Activated T-cell treated with anti-CD3 and anti-CD28 coated beads, Interleukin-2, amount 50 U/mL, for 4 hours (primary cell): ENCODE measurements at regions not wholly inside any gene's neighbourhood (a gene's known extent, or its start where the extent isn't known, plus 50 kb on each side); places are given as distances from the start of the nearest gene placed in this dataset.

Experiments used
- ATAC-seq, 2 donors: fragments of 200-7000 bp; cut with Tn5 transposase; one replicate each; pipeline ENCODE4 v1.10.0; 2021
- DNase-seq: peaks from one replicate; pipeline ENCODE4 v3.0.0-alpha.2; 2020
- H3K27me3 Mint-ChIP-seq: one replicate; pipeline ENCODE4 v1.8.0; 2021; ENCODE audit warnings: low read depth, mixed read lengths
- H3K36me3 Mint-ChIP-seq: one replicate; pipeline ENCODE4 v1.8.0; 2022; ENCODE audit warnings: mixed read lengths; ENCODE audit not compliant: insufficient read depth
- H3K4me1 Mint-ChIP-seq: one replicate; pipeline ENCODE4 v1.8.0; 2021; ENCODE audit warnings: low read depth, mixed read lengths
- H3K4me3 Mint-ChIP-seq: one replicate; pipeline ENCODE4 v1.8.0; 2021; ENCODE audit warnings: mild to moderate bottlenecking, moderate library complexity, mixed read lengths
- H3K9me3 Mint-ChIP-seq: one replicate; pipeline ENCODE4 v1.8.0; 2021; ENCODE audit warnings: mixed read lengths

DNA sequence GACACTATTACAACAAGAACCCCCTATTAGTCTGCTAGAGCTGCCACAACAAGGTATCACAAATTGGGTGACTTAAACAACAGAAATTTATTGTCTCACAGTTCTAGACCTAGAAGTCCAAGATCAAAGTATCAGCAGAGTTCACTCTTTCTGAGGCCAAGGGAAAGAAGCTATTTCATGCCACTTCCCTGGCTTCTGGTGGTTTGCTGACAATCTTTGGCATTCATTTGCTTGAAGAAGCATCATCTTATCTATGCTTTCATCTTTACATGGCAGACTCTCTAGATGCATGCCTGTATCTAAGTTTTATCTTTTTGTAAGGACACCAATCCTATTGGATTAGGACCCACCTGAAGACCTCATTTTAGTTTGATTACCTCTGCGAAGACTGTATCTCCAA lies 296.8 kb upstream of the MARCKS start:
- no peak for ATAC-seq
- Mint-ChIP-seq H3K36me3 (no peaks in the 10 kb centered on the region), H3K9me3 (no peaks in the 10 kb centered on the region), H3K4me3 (no peak overlapping the region), H3K27me3 (no peaks in the 10 kb centered on the region), H3K4me1 (no peaks in the 10 kb centered on the region)
- DNase-seq: no peak

GRCh38 chr6:113560908-113561307 lies 296.2 kb upstream of the MARCKS start:
- H3K9me3 Mint-ChIP-seq: no peaks in the 10 kb centered on the region
- H3K4me1 Mint-ChIP-seq: no peaks in the 10 kb centered on the region
- H3K27me3 Mint-ChIP-seq: no peaks in the 10 kb centered on the region
- no peaks in the 10 kb centered on the region for H3K36me3 Mint-ChIP-seq
- no peak for DNase-seq
- no peak for ATAC-seq
- no peak overlapping the region for H3K4me3 Mint-ChIP-seq

GRCh38 chr6:113562248-113562647 lies 294.9 kb upstream of the MARCKS start:
- H3K4me3 Mint-ChIP-seq: no peak overlapping the region
- no peak for ATAC-seq
- H3K9me3 Mint-ChIP-seq: no peaks in the 10 kb centered on the region

GRCh38 chr6:113564371-113565171 lies 292.6 kb upstream of the MARCKS start:
- Mint-ChIP-seq H3K27me3 (no peaks in the 10 kb centered on the region), H3K4me1 (no peaks in the 10 kb centered on the region), H3K4me3 (no peak overlapping the region), H3K9me3 (no peaks in the 10 kb centered on the region), H3K36me3 (no peaks in the 10 kb centered on the region)
- ATAC-seq (no peak), DNase-seq (no peak)

More at GRCh38 chr6:113562248-113562647, 294.9 kb upstream of the MARCKS start:
- no peaks in the 10 kb centered on the region for H3K36me3 Mint-ChIP-seq
- no peak for DNase-seq
- H3K4me1 Mint-ChIP-seq: no peaks in the 10 kb centered on the region
- no peaks in the 10 kb centered on the region for H3K27me3 Mint-ChIP-seq

GRCh38 chr6:113565306-113565705 lies 291.8 kb upstream of the MARCKS start:
- no peaks in the 10 kb centered on the region for H3K36me3 Mint-ChIP-seq
- H3K4me1 Mint-ChIP-seq: no peaks in the 10 kb centered on the region
- H3K4me3 Mint-ChIP-seq: no peak overlapping the region
- no peak for DNase-seq
- no peaks in the 10 kb centered on the region for H3K27me3 Mint-ChIP-seq
- H3K9me3 Mint-ChIP-seq: no peaks in the 10 kb centered on the region
- no peak for ATAC-seq

DNA sequence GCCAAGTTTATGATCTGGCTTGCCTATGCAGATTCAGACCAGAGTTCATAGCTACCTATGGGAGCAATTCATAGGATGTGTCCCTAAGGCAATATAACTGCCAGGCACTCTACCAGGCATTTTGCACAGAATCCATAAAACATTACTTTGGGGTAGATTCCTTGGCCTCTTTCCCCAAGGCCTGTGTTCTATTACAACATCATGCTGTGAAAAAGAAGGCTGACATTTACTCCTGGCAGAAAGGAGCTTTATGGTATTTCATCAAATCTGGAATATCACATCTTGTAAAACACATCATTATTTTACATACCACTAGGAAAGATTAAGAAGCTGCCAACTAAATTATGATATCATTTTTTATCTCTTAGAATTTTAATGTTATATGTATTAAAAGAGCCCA lies 287.0 kb upstream of the MARCKS start:
- Mint-ChIP-seq H3K36me3 (no peaks in the 10 kb centered on the region), H3K4me1 (no peaks in the 10 kb centered on the region), H3K9me3 (peaks cover 3% of the 10 kb centered on the region), H3K27me3 (peaks cover 2% of the 10 kb centered on the region), H3K4me3 (no peak overlapping the region)
- ATAC-seq: no peak
- DNase-seq: no peak

GRCh38 chr6:113570641-113571040 lies 286.5 kb upstream of the MARCKS start:
- ATAC-seq (no peak), DNase-seq (no peak)
- Mint-ChIP-seq H3K27me3 (peaks cover 2% of the 10 kb centered on the region), H3K36me3 (no peaks in the 10 kb centered on the region), H3K4me3 (no peak overlapping the region), H3K9me3 (peaks cover 3% of the 10 kb centered on the region), H3K4me1 (no peaks in the 10 kb centered on the region)

- H3K4me1 Mint-ChIP-seq: no peaks in the 10 kb centered on the region
- DNase-seq (no peak), ATAC-seq (no peak)
- peaks cover 13% of the 10 kb centered on the region for H3K9me3 Mint-ChIP-seq
- H3K4me3 Mint-ChIP-seq: no peak overlapping the region
- peaks cover 2% of the 10 kb centered on the region for H3K27me3 Mint-ChIP-seq
- H3K36me3 Mint-ChIP-seq: no peaks in the 10 kb centered on the region
Measured at GRCh38 chr6:113574147-113574546, 283.0 kb upstream of the MARCKS start.

DNA sequence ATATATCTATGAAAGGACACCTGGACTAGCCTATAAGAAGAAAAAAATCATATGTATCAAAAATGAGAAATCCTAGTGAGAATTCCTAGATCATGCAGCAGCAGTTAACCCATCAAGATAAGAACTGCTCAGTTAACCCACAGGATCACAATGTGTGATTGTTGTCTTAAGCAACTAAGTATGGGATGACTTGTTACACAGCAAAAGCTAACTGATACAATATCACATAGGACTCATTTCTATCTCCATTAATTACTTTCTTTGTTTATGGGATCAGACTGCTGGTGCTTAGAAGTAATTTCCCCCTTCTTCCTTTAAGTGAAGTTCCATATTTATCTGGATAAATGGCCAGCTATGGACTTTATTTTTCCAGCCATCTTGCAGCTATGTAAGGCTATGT lies 280.8 kb upstream of the MARCKS start:
- H3K9me3 Mint-ChIP-seq: peaks cover 13% of the 10 kb centered on the region
- peaks cover 5% of the 10 kb centered on the region for H3K27me3 Mint-ChIP-seq
- no peak for DNase-seq
- no peaks in the 10 kb centered on the region for H3K4me1 Mint-ChIP-seq
- H3K4me3 Mint-ChIP-seq: no peak overlapping the region
- no peaks in the 10 kb centered on the region for H3K36me3 Mint-ChIP-seq
- ATAC-seq: no peak

DNA sequence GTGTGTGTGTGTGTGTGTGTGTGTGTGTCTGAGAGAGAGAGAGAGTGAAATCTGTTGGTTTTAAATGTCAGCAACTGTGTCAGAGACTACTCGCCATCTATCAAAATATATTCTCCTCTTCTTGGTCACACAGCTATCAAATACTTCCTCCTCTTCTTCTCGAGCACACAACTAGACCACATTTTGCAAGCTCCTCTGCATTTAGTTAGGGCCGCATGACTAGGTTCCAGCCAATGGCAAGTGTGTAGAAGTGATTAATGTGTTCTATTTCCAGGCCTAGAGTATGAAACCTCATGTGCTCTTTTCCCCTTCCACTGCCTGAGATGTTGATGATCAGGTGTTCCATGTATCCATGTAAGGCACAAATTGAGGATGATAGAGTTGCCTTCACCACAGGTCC lies 278.5 kb upstream of the MARCKS start:
- Mint-ChIP-seq H3K9me3 (peaks cover 9% of the 10 kb centered on the region), H3K4me1 (no peaks in the 10 kb centered on the region), H3K4me3 (no peak overlapping the region), H3K27me3 (peaks cover 5% of the 10 kb centered on the region), H3K36me3 (no peaks in the 10 kb centered on the region)
- ATAC-seq: no peak
- DNase-seq: no peak

DNA sequence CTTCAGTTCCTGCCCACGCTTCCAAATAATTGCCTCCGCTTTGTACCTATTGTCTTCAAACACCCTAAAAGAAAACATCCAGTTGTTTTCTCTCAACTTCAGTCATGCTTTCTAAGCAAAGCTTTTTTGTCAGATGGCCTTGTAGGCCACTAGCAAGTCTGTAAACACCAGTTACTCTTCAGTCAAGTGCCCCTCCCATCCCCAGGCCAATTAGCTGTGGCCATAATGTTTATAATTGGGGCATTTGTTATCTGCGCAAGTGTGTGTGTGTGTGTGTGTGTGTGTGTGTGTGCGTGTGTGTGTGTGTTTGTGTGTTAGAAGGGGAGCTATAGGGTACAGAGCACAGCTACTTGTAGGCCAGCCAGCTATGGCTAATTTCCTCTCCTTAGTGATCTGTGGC lies 272.4 kb upstream of the MARCKS start:
- H3K36me3 Mint-ChIP-seq: no peaks in the 10 kb centered on the region
- no peaks in the 10 kb centered on the region for H3K4me1 Mint-ChIP-seq
- H3K4me3 Mint-ChIP-seq: no peak overlapping the region
- H3K27me3 Mint-ChIP-seq: peaks cover 5% of the 10 kb centered on the region
- H3K9me3 Mint-ChIP-seq: no peaks in the 10 kb centered on the region
- DNase-seq (no peak), ATAC-seq (no peak)

GRCh38 chr6:113585246-113585645 lies 271.9 kb upstream of the MARCKS start:
- H3K4me3 Mint-ChIP-seq: no peak overlapping the region
- H3K9me3 Mint-ChIP-seq: no peaks in the 10 kb centered on the region
- H3K4me1 Mint-ChIP-seq: no peaks in the 10 kb centered on the region
- H3K36me3 Mint-ChIP-seq: no peaks in the 10 kb centered on the region
- DNase-seq (no peak), ATAC-seq (no peak)
- H3K27me3 Mint-ChIP-seq: peaks cover 3% of the 10 kb centered on the region

DNA sequence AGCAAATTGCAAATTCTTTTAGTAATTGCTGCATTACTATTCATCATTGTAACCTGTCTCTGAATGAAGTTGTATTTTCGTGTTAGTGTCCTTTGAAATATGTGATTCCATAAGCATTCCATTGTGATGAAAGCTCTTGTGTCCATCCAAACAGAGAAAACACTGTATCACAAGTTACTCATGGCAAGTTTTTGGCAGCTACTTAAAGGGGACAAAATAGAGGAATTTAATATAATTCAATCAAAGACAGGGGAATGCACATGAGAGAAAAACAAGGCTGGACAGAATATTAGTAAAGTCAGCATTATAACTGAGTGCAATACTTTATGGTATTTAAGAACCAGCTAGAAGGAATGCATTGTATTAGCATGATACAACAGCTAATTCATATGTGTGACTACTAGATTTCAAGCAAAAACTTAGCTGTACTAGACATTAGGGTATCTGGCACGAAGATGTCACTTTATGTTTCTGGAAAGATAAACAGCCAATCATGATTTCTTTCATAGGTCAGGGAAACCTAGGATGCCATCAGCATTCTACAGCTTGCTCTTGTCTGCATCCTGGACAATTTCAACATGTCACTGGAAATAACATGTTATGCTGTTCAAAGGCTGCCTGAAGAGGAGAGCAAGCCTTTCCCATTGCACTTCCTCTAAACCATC lies 270.6 kb upstream of the MARCKS start:
- no peak for ATAC-seq
- H3K4me1 Mint-ChIP-seq: no peaks in the 10 kb centered on the region
- H3K36me3 Mint-ChIP-seq: no peaks in the 10 kb centered on the region
- H3K9me3 Mint-ChIP-seq: no peaks in the 10 kb centered on the region
- no peak overlapping the region for H3K4me3 Mint-ChIP-seq
- no peaks in the 10 kb centered on the region for H3K27me3 Mint-ChIP-seq
- no peak for DNase-seq

DNA sequence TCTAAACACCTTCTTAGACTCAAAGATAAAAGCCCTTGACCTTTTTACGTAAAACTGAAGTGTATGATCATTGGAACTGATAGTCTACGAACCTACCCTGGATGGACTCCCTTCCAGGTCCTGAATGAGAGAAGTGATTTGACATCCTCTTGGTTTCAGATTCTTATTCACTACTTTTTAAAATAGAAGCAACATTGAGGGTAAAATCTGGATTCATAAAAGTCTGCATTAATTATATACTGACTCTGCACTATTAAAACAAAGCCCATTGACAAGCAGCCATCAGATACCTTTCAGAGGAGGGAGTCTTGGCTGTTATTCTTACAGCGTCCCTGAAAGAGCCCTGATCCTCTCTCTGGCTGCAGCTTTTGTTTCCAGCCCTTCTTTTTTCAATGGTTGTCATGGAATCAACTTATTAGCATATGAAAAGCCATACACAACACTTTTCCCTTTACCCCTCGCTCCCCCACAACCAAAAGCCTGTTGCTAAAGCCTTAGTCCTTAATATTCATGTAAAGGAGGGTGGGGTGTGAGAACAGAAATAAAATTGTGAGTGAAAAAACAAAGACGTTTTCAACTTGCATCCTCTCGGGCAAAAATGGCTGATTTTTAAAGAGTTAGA lies 270.0 kb upstream of the MARCKS start:
- H3K4me3 Mint-ChIP-seq: no peak overlapping the region
- no peaks in the 10 kb centered on the region for H3K9me3 Mint-ChIP-seq

GRCh38 chr6:113588646-113589045 lies 268.5 kb upstream of the MARCKS start:
- Mint-ChIP-seq H3K9me3 (no peaks in the 10 kb centered on the region), H3K4me1 (no peaks in the 10 kb centered on the region), H3K36me3 (no peaks in the 10 kb centered on the region), H3K4me3 (no peak overlapping the region), H3K27me3 (no peaks in the 10 kb centered on the region)
- DNase-seq: no peak
- ATAC-seq: no peak

More for the DNA sequence above, 270.0 kb upstream of the MARCKS start:
- Mint-ChIP-seq H3K36me3 (no peaks in the 10 kb centered on the region), H3K4me1 (no peaks in the 10 kb centered on the region), H3K27me3 (no peaks in the 10 kb centered on the region)
- DNase-seq (no peak), ATAC-seq (no peak)
